ENCODE measurements at regions not wholly inside any gene's neighbourhood (a gene's known extent, or its start where the extent isn't known, plus 50 kb on each side); places are given as distances from the start of the nearest gene placed in this dataset.

DNA sequence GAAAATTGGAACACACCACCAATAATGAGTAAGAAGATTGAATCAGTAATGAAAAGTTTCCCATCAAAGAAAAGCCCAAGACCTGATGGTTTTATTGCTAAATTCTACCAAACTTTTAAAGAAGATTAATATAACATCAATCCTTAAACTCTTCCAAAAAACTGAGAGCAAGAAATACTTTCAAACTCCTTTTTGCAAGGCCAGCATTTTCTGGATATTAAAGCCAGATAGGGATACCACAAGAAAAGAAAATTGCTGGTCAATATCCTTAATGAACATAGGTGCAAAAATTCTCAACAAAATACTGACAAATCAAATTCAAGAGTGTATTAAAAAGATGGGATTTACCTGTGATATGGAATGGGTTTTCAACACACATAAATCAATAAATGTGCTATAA, 484.6 kb downstream of the ANKRD50 start:
- no peak for DNase-seq (ENCODE audit: low read depth)

DNA sequence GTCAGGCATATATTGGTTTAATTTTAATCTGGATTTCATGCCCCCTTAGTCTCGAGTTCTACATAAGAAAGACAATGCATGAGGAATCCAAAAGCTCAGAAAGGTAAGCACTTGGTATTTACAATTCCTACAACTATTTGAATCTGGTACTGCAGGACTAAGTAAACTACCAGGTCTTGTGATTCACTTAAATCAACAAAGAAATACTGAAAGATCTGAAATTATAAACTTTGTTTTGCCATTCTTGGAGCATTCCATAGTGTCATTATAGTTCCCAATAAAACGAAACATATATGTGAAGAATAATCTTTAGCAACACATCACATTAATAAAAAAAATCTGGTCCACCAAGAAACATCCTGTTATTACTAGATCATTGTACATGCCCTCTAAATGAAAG, 482.3 kb downstream of the ANKRD50 start:
- no peak for DNase-seq (ENCODE audit: low read depth)

DNA sequence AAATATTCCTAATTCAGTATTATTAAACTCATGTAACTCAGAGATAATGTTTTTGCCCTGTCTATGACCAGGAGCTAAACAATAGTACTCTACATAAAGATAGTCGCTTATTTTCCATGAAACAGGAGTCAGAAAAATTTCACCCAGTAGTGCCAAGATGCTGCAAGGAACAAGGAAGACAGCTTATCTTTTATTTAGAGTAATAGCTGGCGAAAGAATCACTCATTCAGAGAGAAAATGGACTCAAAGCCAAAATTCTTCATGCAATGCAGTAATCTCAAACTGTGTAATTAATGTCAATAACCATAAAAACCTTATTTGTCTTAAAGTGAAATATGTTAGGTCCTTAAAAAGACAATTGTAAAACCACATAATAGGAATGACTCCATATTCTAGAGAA, 477.8 kb downstream of the ANKRD50 start:
- no peak for DNase-seq (ENCODE audit: low read depth)

DNA sequence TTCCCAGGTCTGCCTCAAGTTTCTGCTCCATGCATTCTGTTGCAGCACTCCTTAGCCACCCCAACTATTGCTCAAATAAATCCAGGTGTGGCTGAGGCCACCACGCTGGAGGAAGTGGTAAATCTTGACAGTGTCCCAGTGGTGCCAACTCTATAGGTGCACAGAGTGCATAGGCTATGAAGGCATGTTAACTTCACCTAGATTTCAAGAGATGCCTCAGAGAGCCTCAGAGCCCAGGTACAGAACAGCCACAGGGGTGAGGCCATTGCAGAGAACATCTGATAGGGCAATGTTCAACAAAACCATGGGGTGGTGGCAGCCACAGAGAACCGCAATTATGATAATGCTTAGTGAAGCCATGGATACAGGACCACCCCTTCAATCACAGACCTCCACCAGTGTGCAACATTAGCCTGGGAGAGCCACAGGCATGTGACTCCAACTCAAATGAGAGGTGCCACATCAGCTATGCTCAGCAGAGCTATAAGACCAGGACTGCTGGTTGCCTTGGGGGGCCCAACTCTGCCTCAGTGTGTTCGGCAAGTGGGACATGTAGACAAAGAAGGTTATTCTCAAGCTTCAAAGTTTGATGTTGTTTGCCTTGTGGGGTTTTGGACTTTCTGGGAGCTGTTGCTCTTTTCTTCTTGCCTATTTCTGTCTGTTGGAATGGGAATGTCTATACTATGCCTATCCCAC, 468.7 kb downstream of the ANKRD50 start:
- no peak for DNase-seq (ENCODE audit: low read depth)

DNA sequence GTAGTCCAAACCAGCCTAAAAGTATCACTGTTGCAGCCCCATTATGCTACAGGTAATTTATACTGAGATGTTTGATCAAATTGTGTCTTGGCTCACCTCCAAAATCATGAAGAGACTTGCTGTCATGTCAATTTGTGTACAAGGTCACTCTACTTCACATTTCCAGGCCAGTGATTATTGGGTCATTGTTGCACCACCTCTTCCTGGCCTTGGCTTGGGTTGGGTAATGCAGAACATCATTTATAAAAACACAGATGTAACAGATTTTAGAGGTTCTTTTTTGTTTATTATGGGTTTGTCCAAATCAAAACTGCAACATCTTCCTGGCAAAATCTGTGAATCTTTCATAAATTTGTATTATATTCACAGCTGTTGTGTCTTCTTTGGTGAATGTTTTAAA, 459.5 kb downstream of the ANKRD50 start:
- DNase-seq (ENCODE audit: low read depth) = no peak

DNA sequence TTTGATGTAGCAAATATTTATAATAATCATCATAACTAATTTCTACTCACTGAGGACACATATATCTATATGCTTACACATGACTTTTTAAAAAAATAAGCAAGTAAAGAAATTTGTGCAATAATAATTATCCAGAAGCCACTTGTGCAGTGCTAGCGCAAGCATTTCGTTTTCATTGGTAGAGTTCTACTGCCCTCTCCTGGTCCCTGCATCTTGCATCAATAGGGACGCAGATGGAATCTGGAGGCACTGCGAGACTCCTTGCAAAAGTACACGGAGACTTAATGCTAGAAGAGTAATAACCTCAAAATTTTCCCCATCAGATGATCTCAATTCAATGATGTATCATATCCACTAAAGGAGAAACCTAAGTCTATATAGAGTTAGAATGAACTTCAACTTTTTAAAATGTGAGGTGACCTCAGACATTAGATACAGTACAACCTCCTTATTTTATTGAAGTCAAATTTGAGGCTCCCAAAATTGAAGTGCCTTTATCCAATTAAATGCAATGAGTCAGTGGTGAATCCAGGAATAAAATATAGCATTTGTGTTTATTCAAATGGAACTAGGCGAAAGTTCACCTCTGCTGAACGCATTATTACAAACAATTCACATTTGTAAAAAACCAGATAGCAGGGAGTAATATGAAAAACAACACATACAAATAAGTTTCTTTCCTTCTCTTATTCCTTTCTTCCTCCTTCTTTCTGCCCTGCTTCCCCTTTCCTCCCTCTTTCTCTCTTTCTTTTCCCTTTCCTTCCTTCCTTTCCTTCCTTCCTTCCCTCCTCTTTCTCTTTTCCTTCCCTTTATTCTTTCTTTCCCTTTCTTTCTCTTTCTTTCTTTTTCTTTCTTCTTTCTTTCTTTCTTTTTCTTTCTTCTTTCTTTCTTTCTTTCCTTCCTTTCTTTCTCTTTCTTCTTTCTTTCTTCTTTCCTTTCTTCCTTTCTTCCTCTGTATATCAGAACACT, 450.0 kb downstream of the ANKRD50 start:
- peak; percentile 75 for DNase-seq (ENCODE audit: low read depth)

DNA sequence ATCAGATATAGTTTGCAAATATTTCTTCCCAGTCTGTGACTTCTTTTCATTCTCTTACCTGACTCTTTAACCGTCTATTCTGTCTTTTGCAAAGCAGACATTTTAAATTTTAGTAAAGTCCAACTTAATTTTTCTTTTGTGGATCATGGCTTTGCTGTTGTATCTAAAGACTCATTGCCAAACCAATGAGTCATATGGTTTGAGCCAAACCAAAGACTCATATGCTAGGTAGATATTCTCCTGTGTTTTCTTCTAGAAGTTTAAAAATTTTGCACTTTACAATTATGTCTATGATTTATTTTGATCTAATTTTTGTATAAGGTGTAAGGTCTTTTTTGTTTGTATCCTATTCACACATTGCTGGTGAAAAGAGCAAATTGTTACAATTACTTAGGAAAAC, 446.8 kb downstream of the ANKRD50 start:
- no peak for DNase-seq (ENCODE audit: low read depth)

DNA sequence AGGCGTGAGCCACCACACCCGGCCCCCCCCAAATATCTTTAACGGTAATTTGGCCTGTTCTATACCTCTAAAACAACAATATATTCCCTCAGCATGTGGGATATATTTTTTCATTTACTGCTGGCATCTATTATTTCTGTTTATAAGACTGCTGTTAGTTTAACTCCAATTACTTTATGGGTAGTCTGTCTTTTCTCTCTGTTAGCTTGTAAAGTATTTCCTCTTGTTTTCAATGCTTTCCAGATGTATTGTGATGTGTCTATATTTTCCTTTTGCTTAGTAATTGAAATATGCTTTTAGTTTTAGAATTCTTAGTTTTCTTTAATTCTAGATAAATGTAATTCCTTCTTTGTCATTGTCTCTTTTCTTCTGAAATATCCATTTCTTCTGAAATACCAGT, 445.8 kb downstream of the ANKRD50 start:
- no peak for DNase-seq (ENCODE audit: low read depth)

DNA sequence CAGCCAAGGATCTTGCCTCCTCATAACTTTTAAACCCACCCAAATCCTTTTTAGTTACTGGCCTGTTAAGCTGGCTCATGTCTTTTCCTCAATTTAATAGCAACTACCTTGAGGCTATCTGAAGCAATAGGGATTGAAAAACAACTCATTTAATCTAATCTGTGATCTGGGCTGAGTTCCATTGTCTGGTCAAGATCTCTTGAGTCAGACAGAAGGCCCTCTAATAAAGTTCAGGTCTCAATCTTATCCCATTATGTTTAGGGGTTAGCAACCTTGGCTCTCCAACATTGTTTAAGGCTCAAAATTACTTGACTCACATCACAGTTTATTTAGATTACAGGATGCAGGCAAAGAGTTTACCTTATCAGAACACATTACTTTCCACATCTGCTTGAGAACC, 436.1 kb downstream of the ANKRD50 start:
- DNase-seq (ENCODE audit: low read depth) = no peak

DNA sequence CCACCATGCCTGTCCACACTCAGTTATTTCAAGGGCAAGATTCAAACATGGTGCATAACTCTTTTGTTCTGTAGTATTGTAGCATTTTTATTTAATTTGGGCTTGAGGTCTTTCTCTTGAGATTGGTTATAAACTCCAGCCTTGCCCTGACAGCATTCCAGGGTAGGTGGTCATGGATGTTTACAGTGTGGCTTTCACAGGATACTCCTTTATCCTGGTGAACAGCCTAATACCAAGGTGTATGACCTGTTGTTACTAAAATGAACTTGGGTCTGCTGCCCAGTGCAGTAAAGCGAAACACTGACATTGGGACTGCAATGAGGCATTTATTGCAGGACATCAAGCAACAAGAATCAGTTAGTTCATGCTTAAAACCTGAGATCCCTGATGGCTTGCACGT, 434.8 kb downstream of the ANKRD50 start:
- no peak for DNase-seq (ENCODE audit: low read depth)

DNA sequence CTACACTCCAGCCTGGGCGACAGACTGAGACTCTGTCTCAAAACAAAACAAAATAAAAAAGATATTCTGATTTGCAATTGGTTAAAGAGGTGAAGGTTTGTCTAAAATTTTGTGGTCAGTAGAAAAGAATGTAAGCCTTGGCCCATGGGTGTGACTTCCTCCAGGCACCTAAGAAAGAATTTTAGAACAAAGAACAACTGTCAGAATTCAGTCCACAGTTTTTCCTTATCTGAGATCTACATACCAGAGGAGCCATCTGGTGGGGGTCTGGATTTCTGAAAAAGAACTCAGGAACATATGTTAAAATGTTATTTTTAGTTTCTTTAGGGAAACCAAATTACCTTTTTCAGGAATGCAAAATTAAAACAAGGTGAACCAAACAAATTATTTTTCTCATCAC, 434.1 kb downstream of the ANKRD50 start:
- DNase-seq (ENCODE audit: low read depth) = peak; percentile 30

DNA sequence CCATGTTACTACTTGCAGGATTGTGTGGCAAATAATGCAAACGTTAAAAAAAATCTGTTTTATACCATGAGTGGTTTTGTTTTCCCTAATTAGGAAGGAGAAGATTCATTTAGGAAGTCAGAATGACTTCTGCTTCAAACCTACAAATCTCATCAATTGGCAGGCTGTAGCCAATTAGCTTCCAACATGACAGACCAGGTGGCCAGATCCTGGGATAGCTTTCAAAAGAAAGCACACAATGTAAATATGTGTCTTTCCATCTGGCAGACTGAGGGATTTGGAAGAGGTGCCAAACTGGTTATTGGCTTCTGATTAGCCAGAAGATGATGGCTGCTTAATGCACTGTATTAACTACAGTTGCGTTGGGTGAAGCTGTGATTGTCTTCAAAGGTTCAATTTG, 432.8 kb downstream of the ANKRD50 start:
- DNase-seq (ENCODE audit: low read depth) = no peak

DNA sequence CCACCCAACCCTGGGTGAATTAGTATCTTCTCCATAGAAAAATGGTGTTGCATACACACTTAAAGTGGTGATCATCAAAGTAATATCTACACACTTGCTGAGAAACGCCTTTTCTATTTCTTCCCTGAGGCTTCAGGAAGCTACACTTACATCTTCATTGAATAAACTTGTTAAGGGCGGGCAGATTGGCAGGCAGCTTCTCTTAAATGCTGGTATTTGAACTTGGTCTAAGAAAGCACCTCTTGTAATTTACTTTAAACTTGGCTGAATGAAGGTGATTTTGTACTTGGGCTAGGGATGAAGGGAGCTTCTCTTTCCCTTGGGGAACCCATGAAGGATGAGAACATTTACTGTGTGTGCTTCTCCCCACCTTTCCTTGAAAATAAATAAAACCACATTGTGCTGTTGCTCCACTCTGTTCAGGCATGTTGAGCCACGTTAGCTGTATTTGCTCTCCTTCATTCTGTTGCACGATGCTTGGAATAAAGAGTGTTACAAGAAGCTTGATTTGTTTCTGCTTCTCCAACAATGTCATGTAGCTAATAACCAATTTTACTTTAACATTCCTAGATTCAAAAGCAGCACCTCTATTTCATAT, 430.1 kb downstream of the ANKRD50 start:
- DNase-seq (ENCODE audit: low read depth) = no peak

DNA sequence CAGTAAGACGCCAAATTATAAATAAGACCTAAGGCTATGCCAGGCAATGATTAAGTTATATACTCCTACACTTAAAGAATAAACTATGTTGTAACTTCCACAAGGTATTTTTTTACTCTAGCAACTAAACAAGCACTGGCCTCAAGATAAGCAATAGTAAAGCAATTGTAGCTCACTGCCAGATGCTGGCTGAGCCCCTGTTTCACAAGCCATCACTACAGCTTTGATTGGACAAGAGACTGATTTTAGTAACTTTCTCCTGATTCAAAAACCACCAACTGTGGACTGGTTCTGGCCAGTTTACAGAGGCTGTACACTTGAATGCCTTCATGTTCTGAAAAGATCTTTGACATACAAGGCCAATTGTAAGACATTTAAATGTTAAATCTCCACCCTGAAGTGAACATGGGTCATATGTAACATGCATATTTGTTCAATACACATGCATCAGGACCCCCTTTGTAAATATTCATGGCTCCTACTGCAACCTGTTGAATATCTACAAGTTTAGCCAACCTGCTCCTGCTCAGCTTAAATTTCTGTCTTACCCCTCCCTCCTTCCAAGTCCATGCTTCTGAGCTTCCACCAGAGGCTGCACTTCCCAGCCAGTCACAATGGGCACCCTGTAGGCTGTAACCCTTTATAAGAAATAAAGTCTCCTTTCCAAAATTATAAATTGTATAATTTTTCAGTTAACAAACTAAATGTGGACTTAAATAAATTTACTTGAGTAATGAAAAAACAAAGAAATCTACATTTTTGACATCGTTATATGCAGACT, 423.6 kb downstream of the ANKRD50 start:
- no peak for DNase-seq (ENCODE audit: low read depth)

DNA sequence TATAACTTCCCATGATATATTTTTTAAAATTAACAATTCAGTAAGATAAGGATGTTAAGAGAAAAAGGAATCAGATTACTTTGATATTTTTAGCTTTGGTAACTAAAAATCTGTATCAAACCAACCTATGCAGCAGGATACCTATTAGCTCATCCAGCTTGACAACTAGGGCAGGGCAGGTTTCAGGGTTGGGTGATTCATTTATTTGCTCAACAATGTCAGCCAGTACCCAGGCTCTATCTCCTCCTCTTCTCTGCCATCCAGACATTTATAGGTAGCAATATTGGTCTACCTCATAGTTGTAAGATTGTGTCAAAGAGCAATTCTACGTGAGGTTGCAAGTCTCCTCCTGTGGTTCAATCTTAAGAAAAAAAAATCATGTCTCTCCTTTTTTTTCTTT, 421.9 kb downstream of the ANKRD50 start:
- DNase-seq (ENCODE audit: low read depth) = no peak

DNA sequence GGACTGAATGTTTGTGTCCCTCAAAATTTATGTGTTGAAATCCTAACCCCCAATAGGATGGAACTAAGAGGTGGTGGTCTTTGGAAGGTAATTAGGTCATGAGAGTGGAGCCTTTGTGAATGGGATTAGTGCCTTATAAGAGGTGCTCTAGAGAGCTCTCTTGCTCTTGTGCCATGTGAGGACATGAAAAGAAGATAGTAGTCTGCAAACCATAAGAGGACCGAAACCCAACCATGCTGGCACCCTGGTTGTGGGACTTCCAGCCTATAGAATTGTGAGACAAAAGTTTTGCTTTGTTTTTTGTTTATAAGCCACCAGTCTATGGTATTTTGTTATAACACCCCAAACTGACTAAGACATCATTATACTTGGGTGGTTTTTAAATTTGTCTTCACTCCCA, 417.1 kb downstream of the ANKRD50 start:
- DNase-seq (ENCODE audit: low read depth) = no peak

DNA sequence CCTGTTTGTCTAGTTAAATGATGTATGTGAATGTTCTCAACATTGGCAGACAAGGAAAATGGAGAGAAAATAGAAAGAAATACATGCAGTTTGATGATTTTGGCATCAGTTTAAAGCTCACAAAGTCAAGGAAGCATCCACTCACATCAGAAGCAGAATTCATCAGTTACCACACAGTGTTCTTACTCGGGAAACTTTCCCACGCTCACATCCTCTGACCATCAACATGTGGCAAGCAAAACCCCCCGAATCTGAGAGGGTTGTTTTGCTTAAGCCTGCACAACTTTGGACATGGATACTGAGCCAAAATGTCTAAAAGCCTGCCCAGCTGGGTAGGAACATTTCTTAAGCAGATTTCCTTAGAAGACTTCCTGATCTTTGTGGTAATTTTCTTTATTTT, 407.6 kb downstream of the ANKRD50 start:
- DNase-seq (ENCODE audit: low read depth) = no peak

DNA sequence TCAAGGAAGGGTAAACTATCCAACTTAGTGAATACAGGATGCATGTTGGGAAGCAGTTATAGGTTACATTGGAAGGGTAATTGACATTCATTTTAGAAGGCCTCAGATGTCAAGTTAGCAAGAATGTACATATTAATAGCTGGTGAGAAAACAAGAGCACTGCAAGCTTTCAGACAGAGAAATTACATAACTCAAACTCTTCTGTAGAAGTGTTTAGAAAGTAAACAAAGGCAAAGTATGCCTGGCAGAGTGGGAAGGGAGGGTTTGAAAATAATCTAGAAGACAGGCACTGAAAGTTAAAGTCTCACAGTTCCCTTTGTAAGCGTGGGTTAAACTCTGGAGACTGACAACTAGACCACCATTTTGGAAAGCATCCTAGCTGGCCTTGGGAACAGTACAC, 406.2 kb downstream of the ANKRD50 start:
- no peak for DNase-seq (ENCODE audit: low read depth)

DNA sequence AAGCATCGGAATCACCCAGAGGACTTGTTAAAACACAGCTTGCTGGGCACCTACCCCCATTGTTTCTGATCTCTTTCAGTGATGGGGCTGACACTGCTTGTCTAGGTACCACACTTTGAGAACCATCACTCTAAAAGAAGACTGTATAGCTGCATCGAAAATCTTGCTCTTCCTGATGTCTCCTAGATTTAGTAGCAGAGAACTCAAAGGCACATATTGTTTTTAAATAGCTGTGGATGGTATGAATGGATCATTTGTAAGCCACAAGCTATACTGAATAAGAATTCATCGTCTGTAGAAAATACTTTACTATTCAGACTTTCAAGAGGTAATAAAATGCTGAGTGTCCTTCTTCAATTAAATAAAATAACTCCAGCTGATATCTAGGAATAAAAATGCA, 405.4 kb downstream of the ANKRD50 start:
- no peak for DNase-seq (ENCODE audit: low read depth)

DNA sequence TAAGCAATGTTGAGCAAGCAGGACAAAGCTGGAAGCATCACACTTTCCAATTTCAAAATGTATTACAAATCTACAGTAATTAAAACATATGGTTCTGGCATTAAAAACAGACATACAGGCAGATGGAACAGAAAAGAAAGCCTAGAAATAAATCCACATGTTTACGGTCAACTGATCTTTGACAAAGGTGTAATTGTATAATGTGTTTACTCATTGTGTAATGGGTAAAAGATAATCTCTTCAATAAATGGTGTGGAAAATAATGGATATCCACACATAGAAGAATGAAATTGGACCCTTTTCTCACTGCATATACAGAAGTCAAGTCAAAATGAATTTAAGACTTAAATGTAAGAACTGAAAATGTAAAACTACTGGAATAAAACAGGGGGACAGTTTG, 394.2 kb downstream of the ANKRD50 start:
- DNase-seq (ENCODE audit: low read depth) = no peak

DNA sequence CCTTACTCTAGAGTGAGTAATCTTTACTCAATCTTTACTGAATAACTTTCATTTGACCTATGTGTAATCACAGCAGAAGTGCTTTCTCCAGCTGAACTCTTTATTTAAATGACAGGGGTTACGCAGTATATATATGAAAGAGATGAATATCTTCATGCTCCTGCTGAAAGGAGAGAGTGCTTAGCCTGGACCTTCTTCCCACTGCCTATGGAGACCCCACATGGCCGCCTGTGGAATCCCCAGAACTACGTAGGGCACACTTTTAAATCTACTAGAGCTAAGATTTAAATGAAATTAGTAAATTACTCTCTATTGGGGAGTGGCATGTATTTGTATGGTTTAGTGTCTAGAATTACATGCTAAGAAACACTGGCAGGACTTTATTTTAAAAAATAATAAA, 391.2 kb downstream of the ANKRD50 start:
- no peak for DNase-seq (ENCODE audit: low read depth)
